Prostate gland (tissue), 2 donors: ENCODE measurements at regions not wholly inside any gene's neighbourhood (a gene's known extent, or its start where the extent isn't known, plus 50 kb on each side); places are given as distances from the start of the nearest gene placed in this dataset.

ENCODE experiments used
- POLR2A ChIP-seq: fragments of 450-650 bp; IDR thresholded peaks from one replicate; pipeline ENCODE4 v1.6.1; 2016; ENCODE audit warnings: antibody characterized with exemption, mild to moderate bottlenecking
- POLR2AphosphoS5 ChIP-seq: sonication (generic); formaldehyde crosslinking; IDR thresholded peaks from one replicate; pipeline ENCODE4 v1.6.1; 2017; ENCODE audit warnings: antibody characterized with exemption
- TF ChIP-seq, protein P1 (sequence below), 4 experiments: fragments of 200-600 bp in 2 of 4; fragments of 450-650 bp in 2 of 4; sonication (generic) in 2 of 4; IDR thresholded peaks; 1 replicate in 3 of 4; 2 replicates in 1 of 4; pipeline ENCODE4 v1.5.1; 2016 to 2019; ENCODE audit warnings: antibody characterized with exemption in 4 of 4, mild to moderate bottlenecking in 2 of 4, moderate library complexity in 2 of 4

DNA sequence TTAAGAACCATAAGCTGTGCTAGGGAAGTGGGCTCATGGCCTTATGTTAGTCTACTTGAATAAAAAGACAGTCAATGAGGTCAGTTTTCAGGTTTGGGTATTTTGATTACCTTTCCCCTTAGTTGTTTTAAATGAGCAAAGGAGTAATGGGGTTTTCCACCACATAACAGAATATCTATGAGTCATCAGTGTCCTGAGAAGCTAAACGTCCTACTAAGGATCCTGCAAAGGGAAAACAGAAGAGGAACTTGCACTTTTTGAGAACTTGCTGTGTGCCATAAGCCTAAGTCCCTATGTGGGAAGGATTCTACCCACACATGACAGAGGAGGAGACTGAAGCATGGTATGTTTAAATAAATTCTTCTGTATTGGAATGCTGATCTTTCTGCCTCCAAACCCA is 292.8 kb upstream of the TMC3 start:
- TF ChIP-seq, protein P1, sequence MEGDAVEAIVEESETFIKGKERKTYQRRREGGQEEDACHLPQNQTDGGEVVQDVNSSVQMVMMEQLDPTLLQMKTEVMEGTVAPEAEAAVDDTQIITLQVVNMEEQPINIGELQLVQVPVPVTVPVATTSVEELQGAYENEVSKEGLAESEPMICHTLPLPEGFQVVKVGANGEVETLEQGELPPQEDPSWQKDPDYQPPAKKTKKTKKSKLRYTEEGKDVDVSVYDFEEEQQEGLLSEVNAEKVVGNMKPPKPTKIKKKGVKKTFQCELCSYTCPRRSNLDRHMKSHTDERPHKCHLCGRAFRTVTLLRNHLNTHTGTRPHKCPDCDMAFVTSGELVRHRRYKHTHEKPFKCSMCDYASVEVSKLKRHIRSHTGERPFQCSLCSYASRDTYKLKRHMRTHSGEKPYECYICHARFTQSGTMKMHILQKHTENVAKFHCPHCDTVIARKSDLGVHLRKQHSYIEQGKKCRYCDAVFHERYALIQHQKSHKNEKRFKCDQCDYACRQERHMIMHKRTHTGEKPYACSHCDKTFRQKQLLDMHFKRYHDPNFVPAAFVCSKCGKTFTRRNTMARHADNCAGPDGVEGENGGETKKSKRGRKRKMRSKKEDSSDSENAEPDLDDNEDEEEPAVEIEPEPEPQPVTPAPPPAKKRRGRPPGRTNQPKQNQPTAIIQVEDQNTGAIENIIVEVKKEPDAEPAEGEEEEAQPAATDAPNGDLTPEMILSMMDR (IDR thresholded peaks at IDR 0.05): no peak
- TF ChIP-seq POLR2AphosphoS5: no peak
- TF ChIP-seq POLR2A: no peak
